ENCODE measurements at regions not wholly inside any gene's neighbourhood (a gene's known extent, or its start where the extent isn't known, plus 50 kb on each side); places are given as distances from the start of the nearest gene placed in this dataset.

DNA sequence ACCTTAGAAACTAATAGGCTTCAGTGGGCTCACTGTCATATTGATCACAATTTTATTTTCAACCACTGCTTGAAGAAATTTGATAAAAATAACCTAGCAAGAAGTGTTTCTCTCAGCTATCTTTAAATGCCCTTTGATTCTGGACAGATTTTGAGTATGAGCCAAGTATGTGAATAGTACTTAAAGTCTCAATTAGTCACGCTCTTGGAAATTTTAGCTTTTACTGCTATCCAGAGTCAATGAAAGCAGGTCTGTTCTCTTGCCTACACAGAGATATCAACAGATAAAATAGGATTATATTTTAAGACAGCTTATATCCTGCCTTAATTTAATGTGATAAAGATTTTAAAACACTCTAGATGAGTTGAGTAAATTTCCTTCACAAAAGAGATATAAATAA, 337.3 kb downstream of the CBLN2 start:
- no peaks in the 10 kb centered on the region for H3K27me3 ChIP-seq (ENCODE audit: insufficient read depth, insufficient read length)
- peaks cover 6% of the 10 kb centered on the region; the same call in 1 of the 2 replicates for H3K9me3 ChIP-seq (ENCODE audit: insufficient read depth, low read length)
- DNase-seq (ENCODE audit: low read depth, low spot score): no peak
- TF ChIP-seq SUZ12 (IDR thresholded peaks at IDR 0.05; ENCODE audit: extremely low read depth, insufficient read depth, insufficient read length) (no peak), YY1 (IDR thresholded peaks at IDR 0.05; ENCODE audit: insufficient read depth, insufficient read length) (no peak), ZNF274 (IDR thresholded peaks at IDR 0.05; ENCODE audit: low read depth, low read length) (no peak)
- no peak overlapping the region for H3K9ac ChIP-seq (ENCODE audit: insufficient read length, low read depth)
- H3K36me3 ChIP-seq (ENCODE audit: insufficient read depth, insufficient read length, low read length): no peaks in the 10 kb centered on the region
- H3K4me3 ChIP-seq (ENCODE audit: insufficient read length, low read depth): no peak overlapping the region
- H3K4me1 ChIP-seq (ENCODE audit: insufficient read depth, insufficient read length): no peaks in the 10 kb centered on the region

DNA sequence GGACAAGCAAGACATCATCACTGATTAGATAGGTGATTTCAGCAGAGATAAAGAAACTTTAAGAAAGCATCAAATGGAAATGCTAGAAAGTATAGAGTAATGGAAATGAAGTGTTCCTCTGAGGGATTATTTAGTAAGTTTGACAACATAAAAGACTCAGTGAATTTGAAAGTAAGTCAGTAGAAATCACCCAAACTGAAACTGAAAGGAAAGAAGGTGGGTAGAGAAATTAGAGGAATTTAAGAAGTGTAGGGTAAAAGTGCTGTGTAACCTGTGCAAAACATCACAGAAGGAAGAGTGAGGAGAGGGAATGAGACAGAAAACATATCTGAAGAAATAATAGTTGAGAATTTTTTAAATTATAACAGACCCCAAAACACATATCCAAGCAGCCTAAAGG, 343.1 kb downstream of the CBLN2 start:
- TF ChIP-seq ZNF274 (IDR thresholded peaks at IDR 0.05; ENCODE audit: low read depth, low read length) (no peak), SUZ12 (IDR thresholded peaks at IDR 0.05; ENCODE audit: extremely low read depth, insufficient read depth, insufficient read length) (no peak), YY1 (IDR thresholded peaks at IDR 0.05; ENCODE audit: insufficient read depth, insufficient read length) (no peak)
- no peaks in the 10 kb centered on the region for H3K9me3 ChIP-seq (ENCODE audit: insufficient read depth, low read length)
- H3K4me1 ChIP-seq (ENCODE audit: insufficient read depth, insufficient read length): no peaks in the 10 kb centered on the region
- H3K4me3 ChIP-seq (ENCODE audit: insufficient read length, low read depth): no peak overlapping the region
- no peak for DNase-seq (ENCODE audit: low read depth, low spot score)
- no peaks in the 10 kb centered on the region for H3K27me3 ChIP-seq (ENCODE audit: insufficient read depth, insufficient read length)
- H3K9ac ChIP-seq (ENCODE audit: insufficient read length, low read depth): no peak overlapping the region
- no peaks in the 10 kb centered on the region for H3K36me3 ChIP-seq (ENCODE audit: insufficient read depth, insufficient read length, low read length)

DNA sequence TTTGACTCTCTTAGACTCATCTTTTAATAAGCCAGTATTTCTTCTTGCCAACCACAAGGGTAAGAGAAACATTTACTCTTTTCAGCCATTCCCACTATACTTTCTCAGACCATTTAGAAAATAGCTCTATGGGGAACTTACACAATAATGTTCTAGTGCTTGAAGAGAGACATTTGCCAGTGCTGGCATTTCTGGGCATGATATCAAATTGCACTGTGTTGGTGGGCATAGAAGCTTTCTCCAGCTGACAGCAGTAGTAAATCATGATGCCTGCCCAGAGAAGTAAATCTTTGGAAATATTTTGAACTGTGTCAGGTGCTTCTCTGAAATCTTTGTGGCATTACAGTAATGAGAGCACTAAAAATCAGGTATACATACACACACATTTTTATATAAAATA, 346.6 kb downstream of the CBLN2 start:
- H3K4me1 ChIP-seq (ENCODE audit: insufficient read depth, insufficient read length): no peaks in the 10 kb centered on the region
- no peaks in the 10 kb centered on the region for H3K36me3 ChIP-seq (ENCODE audit: insufficient read depth, insufficient read length, low read length)
- H3K27me3 ChIP-seq (ENCODE audit: insufficient read depth, insufficient read length): no peaks in the 10 kb centered on the region
- DNase-seq (ENCODE audit: low read depth, low spot score): no peak
- no peaks in the 10 kb centered on the region for H3K9me3 ChIP-seq (ENCODE audit: insufficient read depth, low read length)
- no peak overlapping the region for H3K4me3 ChIP-seq (ENCODE audit: insufficient read length, low read depth)
- TF ChIP-seq YY1 (IDR thresholded peaks at IDR 0.05; ENCODE audit: insufficient read depth, insufficient read length) (no peak), SUZ12 (IDR thresholded peaks at IDR 0.05; ENCODE audit: extremely low read depth, insufficient read depth, insufficient read length) (no peak), ZNF274 (IDR thresholded peaks at IDR 0.05; ENCODE audit: low read depth, low read length) (no peak)
- H3K9ac ChIP-seq (ENCODE audit: insufficient read length, low read depth): no peak overlapping the region

DNA sequence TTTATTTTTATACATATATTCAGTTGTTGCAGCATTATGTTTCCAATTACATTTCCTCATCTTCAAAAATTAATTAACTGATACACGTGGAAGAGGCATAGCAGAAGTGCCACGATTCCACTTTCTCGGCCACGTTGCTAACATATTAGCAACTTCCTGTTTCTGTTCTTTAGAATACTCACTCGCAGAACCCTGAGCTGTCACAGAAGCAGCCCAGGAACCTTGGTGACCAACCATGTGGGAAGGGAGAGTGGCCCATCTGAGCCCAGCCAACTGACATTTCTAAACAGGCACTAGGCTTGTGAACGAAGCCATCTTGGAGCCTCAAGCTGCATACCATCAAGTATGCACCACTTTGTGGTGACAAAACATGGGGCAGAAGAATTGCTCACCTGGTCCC, 350.1 kb downstream of the CBLN2 start:
- H3K9ac ChIP-seq (ENCODE audit: insufficient read length, low read depth): no peak overlapping the region
- H3K9me3 ChIP-seq (ENCODE audit: insufficient read depth, low read length): no peaks in the 10 kb centered on the region
- H3K27me3 ChIP-seq (ENCODE audit: insufficient read depth, insufficient read length): no peaks in the 10 kb centered on the region
- TF ChIP-seq ZNF274 (IDR thresholded peaks at IDR 0.05; ENCODE audit: low read depth, low read length) (no peak), YY1 (IDR thresholded peaks at IDR 0.05; ENCODE audit: insufficient read depth, insufficient read length) (no peak)
- H3K4me3 ChIP-seq (ENCODE audit: insufficient read length, low read depth): no peak overlapping the region
- H3K36me3 ChIP-seq (ENCODE audit: insufficient read depth, insufficient read length, low read length): no peaks in the 10 kb centered on the region
- no peak for DNase-seq (ENCODE audit: low read depth, low spot score)
- no peaks in the 10 kb centered on the region for H3K4me1 ChIP-seq (ENCODE audit: insufficient read depth, insufficient read length)

DNA sequence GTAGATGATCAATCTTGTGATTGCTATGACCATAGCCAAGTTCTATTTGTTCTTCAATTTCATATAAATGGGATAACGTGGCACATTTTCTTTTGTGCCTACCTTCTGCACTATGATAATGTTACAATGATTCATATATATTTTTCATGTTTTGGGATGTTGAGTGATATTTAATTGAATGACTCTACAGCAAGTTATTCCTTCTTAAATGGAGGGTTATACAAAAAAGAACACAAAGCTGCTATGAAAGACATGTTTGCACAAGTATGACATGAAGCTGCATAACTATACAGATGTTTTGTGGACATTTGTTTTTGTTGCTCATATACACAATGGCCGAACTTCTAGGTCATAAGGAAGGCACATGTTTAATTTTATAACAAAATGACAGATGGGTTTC, 356.2 kb downstream of the CBLN2 start:
- Histone ChIP-seq H3K27me3 (ENCODE audit: insufficient read depth, insufficient read length) (no peaks in the 10 kb centered on the region), H3K9ac (ENCODE audit: insufficient read length, low read depth) (no peak overlapping the region), H3K36me3 (ENCODE audit: insufficient read depth, insufficient read length, low read length) (no peaks in the 10 kb centered on the region), H3K4me3 (ENCODE audit: insufficient read length, low read depth) (no peak overlapping the region), H3K9me3 (ENCODE audit: insufficient read depth, low read length) (no peaks in the 10 kb centered on the region), H3K4me1 (ENCODE audit: insufficient read depth, insufficient read length) (no peaks in the 10 kb centered on the region)
- TF ChIP-seq YY1 (IDR thresholded peaks at IDR 0.05; ENCODE audit: insufficient read depth, insufficient read length) (no peak), ZNF274 (IDR thresholded peaks at IDR 0.05; ENCODE audit: low read depth, low read length) (no peak), SUZ12 (IDR thresholded peaks at IDR 0.05; ENCODE audit: extremely low read depth, insufficient read depth, insufficient read length) (no peak)
- DNase-seq (ENCODE audit: low read depth, low spot score): no peak

DNA sequence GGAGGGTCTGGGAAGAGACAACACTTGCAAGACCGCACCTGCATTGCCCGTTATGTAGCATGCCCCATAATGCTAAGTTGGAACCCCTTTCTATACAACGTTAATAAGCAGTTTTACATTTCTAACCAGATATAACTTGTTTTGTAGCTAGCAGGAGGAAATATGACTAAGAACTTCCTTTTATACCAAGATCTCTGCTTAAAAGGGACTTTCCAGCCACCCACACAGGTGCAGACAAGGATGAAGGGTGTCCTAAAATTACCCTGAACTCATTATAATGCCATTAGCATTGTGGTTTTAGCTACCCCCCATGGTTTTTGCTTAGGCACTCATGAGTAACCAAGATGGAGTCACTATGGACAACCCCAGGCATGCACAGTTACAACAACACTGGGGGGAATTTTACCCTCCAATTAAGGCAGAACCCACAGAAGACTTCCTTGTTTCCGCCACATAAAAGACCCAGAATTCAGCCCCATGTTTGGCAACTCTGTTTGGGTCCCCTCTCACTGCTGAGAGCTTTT, 362.8 kb downstream of the CBLN2 start:
- Histone ChIP-seq H3K27me3 (ENCODE audit: insufficient read depth, insufficient read length) (no peaks in the 10 kb centered on the region), H3K4me1 (ENCODE audit: insufficient read depth, insufficient read length) (no peaks in the 10 kb centered on the region), H3K36me3 (ENCODE audit: insufficient read depth, insufficient read length, low read length) (no peaks in the 10 kb centered on the region), H3K9ac (ENCODE audit: insufficient read length, low read depth) (no peak overlapping the region), H3K4me3 (ENCODE audit: insufficient read length, low read depth) (no peak overlapping the region), H3K9me3 (ENCODE audit: insufficient read depth, low read length) (no peaks in the 10 kb centered on the region)
- DNase-seq (ENCODE audit: low read depth, low spot score): no peak
- TF ChIP-seq SUZ12 (IDR thresholded peaks at IDR 0.05; ENCODE audit: extremely low read depth, insufficient read depth, insufficient read length) (no peak), ZNF274 (IDR thresholded peaks at IDR 0.05; ENCODE audit: low read depth, low read length) (no peak), YY1 (IDR thresholded peaks at IDR 0.05; ENCODE audit: insufficient read depth, insufficient read length) (no peak)

DNA sequence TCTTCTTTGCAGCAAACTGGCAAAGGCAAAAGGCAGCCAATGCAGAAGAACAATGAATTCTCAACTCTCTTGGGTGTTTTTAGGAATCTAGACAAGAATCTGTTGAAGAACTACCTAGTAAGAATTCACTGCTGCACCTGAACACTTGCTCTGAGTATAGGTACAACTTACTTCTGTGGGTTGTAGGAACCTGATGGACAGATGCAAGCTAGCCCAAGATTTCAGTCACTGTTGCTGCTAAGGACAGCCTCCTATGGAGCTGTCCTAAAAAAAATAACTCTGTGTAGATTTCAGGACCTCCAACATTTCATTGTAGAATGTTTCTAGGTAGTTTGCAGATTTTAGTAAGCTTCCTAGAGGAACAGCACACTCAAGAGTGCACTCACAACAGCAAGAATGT, 363.5 kb downstream of the CBLN2 start:
- no peaks in the 10 kb centered on the region for H3K4me1 ChIP-seq (ENCODE audit: insufficient read depth, insufficient read length)
- no peaks in the 10 kb centered on the region for H3K36me3 ChIP-seq (ENCODE audit: insufficient read depth, insufficient read length, low read length)
- no peaks in the 10 kb centered on the region for H3K9me3 ChIP-seq (ENCODE audit: insufficient read depth, low read length)
- TF ChIP-seq YY1 (IDR thresholded peaks at IDR 0.05; ENCODE audit: insufficient read depth, insufficient read length) (no peak), ZNF274 (IDR thresholded peaks at IDR 0.05; ENCODE audit: low read depth, low read length) (no peak)
- no peak for DNase-seq (ENCODE audit: low read depth, low spot score)
- no peak overlapping the region for H3K9ac ChIP-seq (ENCODE audit: insufficient read length, low read depth)
- no peak overlapping the region for H3K4me3 ChIP-seq (ENCODE audit: insufficient read length, low read depth)
- no peaks in the 10 kb centered on the region for H3K27me3 ChIP-seq (ENCODE audit: insufficient read depth, insufficient read length)
